ENCODE measurements at regions not wholly inside any gene's neighbourhood (a gene's known extent, or its start where the extent isn't known, plus 50 kb on each side); places are given as distances from the start of the nearest gene placed in this dataset.

- no peak for DNase-seq
These were observed 69.4 kb downstream of the CPN2 start for GRCh38 chr3:194281766-194282165.

- no peak for DNase-seq
These were observed 68.5 kb downstream of the CPN2 start for GRCh38 chr3:194282436-194283122.

GRCh38 chr3:194283221-194284006 is 67.7 kb downstream of the CPN2 start:
- DNase-seq: no peak

- DNase-seq: no peak
These were observed 66.8 kb downstream of the CPN2 start for GRCh38 chr3:194284351-194284750.

- no peak for DNase-seq
These were observed 65.9 kb downstream of the CPN2 start for GRCh38 chr3:194285024-194285849.

GRCh38 chr3:194285850-194286197 is 65.3 kb downstream of the CPN2 start:
- DNase-seq: no peak

GRCh38 chr3:194286375-194287146 is 64.6 kb downstream of the CPN2 start:
- no peak for DNase-seq

GRCh38 chr3:194287374-194287773 is 63.8 kb downstream of the CPN2 start:
- DNase-seq: no peak

GRCh38 chr3:194287977-194288706 is 63.0 kb downstream of the CPN2 start:
- DNase-seq: no peak
